Gastroesophageal sphincter (tissue), 4 donors: ENCODE measurements at regions not wholly inside any gene's neighbourhood (a gene's known extent, or its start where the extent isn't known, plus 50 kb on each side); places are given as distances from the start of the nearest gene placed in this dataset.

Experiments used
- ATAC-seq: fragments of 150-250 bp; one replicate; pipeline ENCODE4 v1.9.1; 2016; ENCODE audit warnings: mild to moderate bottlenecking, moderate library complexity
- H3K27ac ChIP-seq, 4 donors: fragments of 200-600 bp; sonication (generic) in 3 of 4; 1 replicate in 3 of 4; 2 replicates in 1 of 4; pipeline ENCODE4 v1.5.1; 2016 to 2019
- H3K27me3 ChIP-seq: fragments of 200-600 bp; sonication (generic); one replicate; pipeline ENCODE4 v1.5.1; 2019
- H3K36me3 ChIP-seq, 2 donors: fragments of 200-600 bp; sonication (generic); one replicate each; pipeline ENCODE4 v1.5.1; 2019; ENCODE audit warnings: control low read depth in 1 of 2
- H3K4me1 ChIP-seq, 3 donors: fragments of 200-600 bp; sonication (generic); 1 replicate in 2 of 3; 2 replicates in 1 of 3; pipeline ENCODE4 v1.5.1; 2016 to 2019; ENCODE audit warnings: control low read depth in 2 of 3
- H3K4me3 ChIP-seq, 2 donors: fragments of 200-600 bp; sonication (generic); one replicate each; pipeline ENCODE4 v1.5.1; 2019; ENCODE audit warnings: mild to moderate bottlenecking in 1 of 2, moderate library complexity in 1 of 2
- H3K9me3 ChIP-seq, 3 donors: fragments of 200-600 bp; sonication (generic); one replicate each; pipeline ENCODE4 v1.5.1; 2017 to 2019; ENCODE audit warnings: control low read depth in 2 of 3
- EP300 ChIP-seq: sonication (generic); formaldehyde crosslinking; IDR thresholded peaks from one replicate; pipeline ENCODE4 v1.6.1; 2017; ENCODE audit warnings: antibody characterized with exemption, mild to moderate bottlenecking
- POLR2A ChIP-seq, 2 donors: fragments of 450-650 bp; IDR thresholded peaks; one replicate each; pipeline ENCODE4 v1.6.1; 2017; ENCODE audit warnings: antibody characterized with exemption in 2 of 2, mild to moderate bottlenecking in 2 of 2, moderate library complexity in 1 of 2
- POLR2AphosphoS5 ChIP-seq: sonication (generic); formaldehyde crosslinking; IDR thresholded peaks from one replicate; pipeline ENCODE4 v1.6.1; 2017; ENCODE audit warnings: antibody characterized with exemption
- WGBS, 2 donors: methylation state at CpG; one replicate each; pipeline ENCODE4 v1.1.5; 2018; ENCODE audit warnings: low coverage in 1 of 2; 5-methylcytosine and 5-hydroxymethylcytosine counted together
- TF ChIP-seq, protein P1 (sequence below), 4 experiments: fragments of 200-600 bp in 2 of 4; fragments of 450-650 bp in 2 of 4; sonication (generic) in 1 of 4; IDR thresholded peaks; one replicate each; pipeline ENCODE4 v1.5.1; 2017 to 2019; ENCODE audit warnings: antibody characterized with exemption in 4 of 4, mild to moderate bottlenecking in 2 of 4, moderate library complexity in 2 of 4

DNA sequence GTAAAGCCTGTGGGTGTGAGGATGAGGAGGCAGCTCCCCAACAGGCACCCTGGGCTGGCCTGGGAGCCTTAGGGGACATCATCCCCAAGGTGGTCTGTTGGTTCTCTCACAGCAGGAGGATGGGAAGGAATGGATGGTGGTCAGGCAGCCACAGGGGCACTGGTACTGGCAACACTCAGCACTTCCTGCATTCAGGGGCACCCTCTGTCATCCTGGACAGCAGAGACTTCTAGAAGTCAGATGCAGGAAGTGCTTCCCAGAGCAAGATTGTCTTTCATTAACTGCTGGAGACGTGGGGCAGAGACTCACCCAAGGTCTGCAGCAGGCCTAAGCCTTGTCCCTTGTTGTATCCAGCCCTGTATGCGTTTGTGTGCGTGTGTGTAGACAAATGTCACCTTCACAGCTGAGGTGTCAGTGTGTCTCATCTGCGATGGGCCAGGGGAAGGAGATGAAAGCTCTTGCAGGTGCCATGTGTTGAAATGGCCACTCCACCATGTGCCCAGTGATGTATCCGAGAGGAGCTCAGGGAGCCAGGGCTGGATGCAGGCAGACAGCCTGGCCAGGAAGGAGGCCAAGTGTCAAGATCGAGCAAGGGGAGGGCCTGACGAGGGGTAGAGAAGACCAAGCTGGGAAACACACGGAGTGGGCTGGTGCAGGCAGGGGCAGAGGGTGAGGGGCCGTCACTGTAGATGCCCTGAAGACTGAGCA is 85.1 kb downstream of the PITPNM2 start:
- ATAC-seq: no peak
- Histone ChIP-seq H3K27me3 (no peaks in the 10 kb centered on the region), H3K9me3 (no peaks in the 10 kb centered on the region), H3K27ac (peak overlapping the region in 3 of 4 donors; percentile 3 to 82 (median 80)), H3K36me3 (no peaks in the 10 kb centered on the region), H3K4me3 (no peak overlapping the region), H3K4me1 (peaks cover 22 to 92% (median 47%) of the 10 kb centered on the region in 3 donors)
- TF ChIP-seq EP300: no peak
- TF ChIP-seq POLR2AphosphoS5: no peak
- TF ChIP-seq POLR2A (IDR thresholded peaks at IDR 0.05): no peak
- TF ChIP-seq, protein P1, sequence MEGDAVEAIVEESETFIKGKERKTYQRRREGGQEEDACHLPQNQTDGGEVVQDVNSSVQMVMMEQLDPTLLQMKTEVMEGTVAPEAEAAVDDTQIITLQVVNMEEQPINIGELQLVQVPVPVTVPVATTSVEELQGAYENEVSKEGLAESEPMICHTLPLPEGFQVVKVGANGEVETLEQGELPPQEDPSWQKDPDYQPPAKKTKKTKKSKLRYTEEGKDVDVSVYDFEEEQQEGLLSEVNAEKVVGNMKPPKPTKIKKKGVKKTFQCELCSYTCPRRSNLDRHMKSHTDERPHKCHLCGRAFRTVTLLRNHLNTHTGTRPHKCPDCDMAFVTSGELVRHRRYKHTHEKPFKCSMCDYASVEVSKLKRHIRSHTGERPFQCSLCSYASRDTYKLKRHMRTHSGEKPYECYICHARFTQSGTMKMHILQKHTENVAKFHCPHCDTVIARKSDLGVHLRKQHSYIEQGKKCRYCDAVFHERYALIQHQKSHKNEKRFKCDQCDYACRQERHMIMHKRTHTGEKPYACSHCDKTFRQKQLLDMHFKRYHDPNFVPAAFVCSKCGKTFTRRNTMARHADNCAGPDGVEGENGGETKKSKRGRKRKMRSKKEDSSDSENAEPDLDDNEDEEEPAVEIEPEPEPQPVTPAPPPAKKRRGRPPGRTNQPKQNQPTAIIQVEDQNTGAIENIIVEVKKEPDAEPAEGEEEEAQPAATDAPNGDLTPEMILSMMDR (IDR thresholded peaks at IDR 0.05): no peak
- WGBS, 2 donors: 18% methylated on average over 3 of the region's 9 CpGs; no CpG with 5 or more reads in 1 of the 2 donors

DNA sequence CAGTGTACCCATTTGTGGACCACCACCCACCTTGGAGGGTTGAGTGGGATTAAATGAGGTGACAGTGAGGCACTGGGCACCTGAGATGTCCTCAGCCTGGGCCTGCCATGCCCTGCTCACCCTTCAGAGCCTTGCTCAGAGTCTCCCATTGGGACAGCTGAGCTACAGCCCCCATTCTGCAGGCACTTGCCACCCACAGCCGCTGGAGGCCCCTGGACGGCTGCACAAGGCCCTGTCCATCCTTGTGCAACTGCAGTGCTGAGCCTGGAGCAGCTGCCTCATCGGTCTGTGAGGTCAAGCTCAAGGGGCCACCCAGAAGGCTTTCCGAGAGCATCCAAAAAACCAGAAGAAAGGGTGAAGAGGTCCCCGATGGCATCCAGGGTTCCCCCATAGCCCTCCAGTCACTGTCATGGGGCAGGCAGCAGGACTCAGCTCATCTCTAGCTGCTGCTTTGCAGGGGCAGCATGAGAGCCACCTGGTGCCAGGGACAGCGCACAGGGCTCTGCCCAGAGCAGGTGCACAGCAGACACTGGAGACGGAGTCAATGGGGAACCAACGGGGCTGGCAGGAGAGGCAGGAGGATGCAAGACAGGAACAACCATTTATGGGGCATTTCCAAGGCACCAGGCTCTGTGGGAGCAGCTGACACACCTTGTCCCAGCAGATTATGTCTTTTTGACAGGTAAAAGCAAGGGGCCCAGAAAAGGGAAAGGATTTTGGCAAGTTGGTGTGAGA is 84.6 kb downstream of the ARL6IP4 start:
- Histone ChIP-seq H3K36me3 (no peaks in the 10 kb centered on the region), H3K27ac (peak overlapping the region; percentile 4 to 82 (median 80)), H3K4me3 (no peak overlapping the region), H3K9me3 (no peaks in the 10 kb centered on the region), H3K4me1 (peaks cover 22 to 92% (median 46%) of the 10 kb centered on the region in 3 donors), H3K27me3 (no peaks in the 10 kb centered on the region)
- 14% methylated on average over 1 of the region's 8 CpGs; no CpG with 5 or more reads in 1 of the 2 donors for WGBS, 2 donors
- ATAC-seq: peak; percentile 37
- no peak for TF ChIP-seq POLR2AphosphoS5
- TF ChIP-seq POLR2A (IDR thresholded peaks at IDR 0.05): no peak
- no peak for TF ChIP-seq EP300
- TF ChIP-seq, protein P1 (IDR thresholded peaks at IDR 0.05): no peak

DNA sequence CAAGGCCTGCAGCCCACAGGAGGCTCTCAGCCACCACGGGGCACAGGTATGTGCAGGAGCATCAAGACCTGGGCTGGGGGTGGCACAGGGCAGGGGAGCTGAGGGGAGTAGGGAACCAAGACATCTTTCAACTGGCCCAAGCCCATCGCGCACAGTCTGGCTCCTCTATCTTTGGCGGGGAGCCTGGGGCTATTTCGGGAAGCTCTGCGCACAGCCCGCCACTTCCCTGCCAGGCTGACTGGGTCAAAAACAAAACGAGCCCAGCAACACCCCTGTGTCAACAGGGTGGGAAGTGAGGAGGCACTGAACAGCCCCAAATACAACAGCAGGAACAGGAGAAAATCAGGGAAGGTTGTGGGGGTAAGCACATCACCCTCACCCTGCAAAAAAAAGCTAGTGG is 83.9 kb downstream of the ARL6IP4 start:
- no peak overlapping the region for H3K4me3 ChIP-seq
- no peaks in the 10 kb centered on the region for H3K36me3 ChIP-seq
- 20% methylated on average over 2 of the region's 8 CpGs; no CpG with 5 or more reads in 1 of the 2 donors for WGBS, 2 donors
- TF ChIP-seq POLR2AphosphoS5: peak; percentile 69
- TF ChIP-seq, protein P1 (IDR thresholded peaks at IDR 0.05): no peak
- no peak for TF ChIP-seq POLR2A (IDR thresholded peaks at IDR 0.05)
- peak overlapping the region in 3 of 4 donors; percentile 79 to 82 (median 80) for H3K27ac ChIP-seq
- peaks cover 22 to 92% (median 51%) of the 10 kb centered on the region in 3 donors for H3K4me1 ChIP-seq
- H3K9me3 ChIP-seq: no peaks in the 10 kb centered on the region
- no peaks in the 10 kb centered on the region for H3K27me3 ChIP-seq
- peak; percentile 51 for ATAC-seq

DNA sequence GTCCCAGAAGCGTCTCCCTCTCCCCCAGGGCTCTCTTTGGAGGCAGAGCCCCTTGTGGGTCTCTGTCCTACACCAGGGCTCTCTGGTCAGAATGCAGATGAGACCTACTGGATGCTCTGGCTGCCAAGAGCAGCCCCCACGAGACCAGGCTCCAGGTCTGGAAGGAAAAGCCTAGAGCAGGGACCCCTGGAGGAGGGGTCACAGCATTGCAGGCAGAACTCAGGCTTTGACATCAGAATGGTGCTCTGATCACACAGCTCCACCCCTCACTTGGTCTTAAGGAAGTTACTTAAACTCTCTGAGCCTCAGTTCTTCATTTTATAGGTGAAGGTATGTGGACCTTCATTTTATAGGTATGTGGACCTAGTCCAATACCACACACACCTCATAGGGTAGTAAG is 83.1 kb downstream of the ARL6IP4 start:
- Histone ChIP-seq H3K27me3 (no peaks in the 10 kb centered on the region), H3K4me1 (peaks cover 22 to 94% (median 59%) of the 10 kb centered on the region in 3 donors), H3K4me3 (no peak overlapping the region), H3K27ac (peak overlapping the region in 3 of 4 donors; percentile 79 to 82 (median 80)), H3K36me3 (no peaks in the 10 kb centered on the region), H3K9me3 (no peaks in the 10 kb centered on the region)
- no peak for TF ChIP-seq EP300
- TF ChIP-seq, protein P1 (IDR thresholded peaks at IDR 0.05): no peak
- no peak for TF ChIP-seq POLR2AphosphoS5
- TF ChIP-seq POLR2A (IDR thresholded peaks at IDR 0.05): no peak
- no CpG with 5 or more reads among the region's 2 CpGs for WGBS, 2 donors
- no peak for ATAC-seq
